ENCODE measurements at regions not wholly inside any gene's neighbourhood (a gene's known extent, or its start where the extent isn't known, plus 50 kb on each side); places are given as distances from the start of the nearest gene placed in this dataset.
"Not testable (repeated sequence)": the region's sequence is repeated elsewhere in the genome, so short reads cannot be mapped to it uniquely, and the experiment has no call there.

GRCh38 chr7:156019308-156019707 is 207.0 kb upstream of the SHH start:
- Histone ChIP-seq H3K36me3 (peaks cover 0 to 38% (median 0%) of the 10 kb centered on the region in 11 experiments; a peak in 2 of 22 replicates), H3K9me3 (replicated peaks in 1 of 11) (peaks cover 0 to 27% (median 5%) of the 10 kb centered on the region in 11 experiments; a peak in 10 of 22 replicates), H3K4me2 (no peak overlapping the region), H3K4me1 (peaks cover 0 to 13% (median 6%) of the 10 kb centered on the region in 10 experiments; a peak in 10 of 20 replicates), H3K9ac (no peak overlapping the region), H3K4me3 (no peak overlapping the region), H4K20me1 (peaks cover 0 to 73% (median 0%) of the 10 kb centered on the region in 11 experiments; a peak in 3 of 22 replicates), H3K27me3 (no peaks in the 10 kb centered on the region), H3K27ac (no peak overlapping the region)
- no peak for TF ChIP-seq Cebpa-rat (IDR thresholded peaks at IDR 0.05)

DNA sequence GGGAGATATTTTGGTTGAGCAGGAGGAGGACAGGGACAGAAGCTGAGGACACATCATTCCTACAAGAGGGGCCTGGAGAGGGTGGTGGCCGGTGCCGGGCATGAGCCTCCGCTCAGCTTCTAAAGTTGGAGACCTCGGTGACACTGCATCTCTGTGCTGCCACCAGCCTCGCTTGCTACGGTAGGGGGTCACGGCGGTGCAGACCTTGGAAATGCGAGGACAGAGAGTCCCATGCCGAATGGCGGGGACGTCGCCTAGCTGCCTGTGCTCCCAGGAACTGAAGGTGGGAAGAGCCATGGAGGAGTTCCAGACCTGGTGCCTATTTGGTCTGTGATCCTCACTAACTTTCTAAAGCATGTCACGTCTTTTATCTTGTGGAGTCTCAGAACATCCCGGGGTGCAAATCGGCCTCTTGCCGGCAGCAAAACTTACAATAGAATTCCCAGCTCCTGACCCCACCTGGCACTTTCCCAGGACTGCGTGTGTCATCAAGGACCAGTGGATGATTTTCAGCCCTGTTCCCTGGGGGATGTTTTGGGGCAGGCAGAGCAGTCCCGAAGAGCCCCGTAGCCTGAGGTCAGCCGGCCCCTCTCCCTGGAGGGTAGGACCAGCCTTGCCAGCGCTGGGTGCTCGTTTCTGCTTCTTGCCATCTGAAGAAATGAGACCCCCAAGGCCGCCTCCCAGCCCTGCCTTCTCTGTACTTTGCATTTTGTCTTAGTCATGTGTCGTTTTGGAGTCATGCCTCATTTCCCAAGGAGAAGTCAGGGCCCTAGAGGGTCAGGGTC is 205.8 kb upstream of the SHH start:
- H3K4me2 ChIP-seq: no peak overlapping the region
- TF ChIP-seq Cebpa-rat (IDR thresholded peaks at IDR 0.05): no peak
- H3K27me3 ChIP-seq: no peaks in the 10 kb centered on the region
- no peak overlapping the region for H3K9ac ChIP-seq
- peaks cover 0 to 38% (median 0%) of the 10 kb centered on the region in 11 experiments; a peak in 2 of 22 replicates for H3K36me3 ChIP-seq
- H3K4me1 ChIP-seq: peaks cover 0 to 13% (median 6%) of the 10 kb centered on the region in 10 experiments; a peak in 10 of 20 replicates
- no peak overlapping the region for H3K4me3 ChIP-seq
- peaks cover 5 to 39% (median 15%) of the 10 kb centered on the region in 11 experiments; a peak in 21 of 22 replicates for H3K9me3 ChIP-seq (replicated peaks in 1 of 11)
- H4K20me1 ChIP-seq: peaks cover 0 to 61% (median 0%) of the 10 kb centered on the region in 11 experiments; a peak in 3 of 22 replicates
- H3K27ac ChIP-seq: no peak overlapping the region

GRCh38 chr7:156017431-156017830 is 205.2 kb upstream of the SHH start:
- Histone ChIP-seq H3K4me3 (no peak overlapping the region), H4K20me1 (peaks cover 0 to 55% (median 0%) of the 10 kb centered on the region in 11 experiments; a peak in 2 of 22 replicates), H3K27ac (no peak overlapping the region), H3K36me3 (peaks cover 0 to 38% (median 0%) of the 10 kb centered on the region in 11 experiments; a peak in 2 of 22 replicates), H3K9ac (no peak overlapping the region), H3K4me1 (peaks cover 0 to 13% (median 6%) of the 10 kb centered on the region in 10 experiments; a peak in 10 of 20 replicates), H3K27me3 (no peaks in the 10 kb centered on the region), H3K9me3 (replicated peaks in 1 of 11) (peaks cover 5 to 40% (median 15%) of the 10 kb centered on the region in 11 experiments; a peak in 21 of 22 replicates), H3K4me2 (no peak overlapping the region)
- TF ChIP-seq Cebpa-rat (IDR thresholded peaks at IDR 0.05): no peak

DNA sequence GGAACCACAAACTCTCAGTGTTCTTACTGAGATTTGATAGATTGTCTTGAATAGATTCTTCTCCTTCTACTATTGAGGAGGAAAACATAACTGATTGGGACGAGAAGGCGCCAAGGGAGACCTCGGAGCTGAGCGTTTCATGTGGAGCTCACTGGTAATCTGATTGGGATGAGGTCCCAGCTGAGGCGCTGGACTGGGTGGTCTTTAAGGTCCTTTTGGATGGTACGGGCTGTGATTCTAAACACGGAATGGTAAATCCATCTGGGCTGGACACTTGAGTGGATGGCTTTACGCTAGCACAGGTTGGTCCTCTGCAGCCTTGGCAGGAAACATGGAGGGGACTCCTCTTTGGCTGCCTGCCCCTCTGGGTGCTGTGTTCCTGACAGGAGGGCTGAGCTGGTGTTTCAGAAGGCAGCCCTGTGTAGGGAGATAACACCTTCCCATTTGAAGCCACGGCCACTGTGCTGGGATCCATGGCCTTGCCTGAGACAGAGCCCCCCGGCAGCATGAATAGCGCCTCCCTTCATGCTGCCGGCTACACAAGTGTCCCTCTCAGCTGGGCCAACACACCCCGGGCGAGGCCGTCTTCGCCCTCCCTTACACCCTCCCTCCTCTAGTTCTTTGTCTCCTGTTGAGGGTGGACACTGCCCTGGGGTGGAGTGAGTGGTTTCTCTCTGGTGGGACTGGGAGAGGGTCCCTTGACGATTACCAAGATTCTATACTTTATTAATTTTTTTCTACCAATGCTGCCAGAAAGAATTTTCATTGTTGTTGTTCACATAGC is 203.2 kb upstream of the SHH start:
- TF ChIP-seq Cebpa-rat (IDR thresholded peaks at IDR 0.05): no peak
- Histone ChIP-seq H3K4me3 (no peak overlapping the region), H3K27ac (no peak overlapping the region), H3K4me1 (peaks cover 0 to 7% (median 1%) of the 10 kb centered on the region in 10 experiments; a peak in 10 of 20 replicates), H4K20me1 (peaks cover 0 to 39% (median 0%) of the 10 kb centered on the region in 11 experiments; a peak in 2 of 22 replicates), H3K4me2 (no peak overlapping the region), H3K9ac (no peak overlapping the region), H3K36me3 (peaks cover 0 to 38% (median 0%) of the 10 kb centered on the region in 11 experiments; a peak in 2 of 22 replicates), H3K9me3 (replicated peaks in 1 of 11) (peaks cover 5 to 47% (median 15%) of the 10 kb centered on the region in 11 experiments; a peak in 21 of 22 replicates), H3K27me3 (no peaks in the 10 kb centered on the region)

DNA sequence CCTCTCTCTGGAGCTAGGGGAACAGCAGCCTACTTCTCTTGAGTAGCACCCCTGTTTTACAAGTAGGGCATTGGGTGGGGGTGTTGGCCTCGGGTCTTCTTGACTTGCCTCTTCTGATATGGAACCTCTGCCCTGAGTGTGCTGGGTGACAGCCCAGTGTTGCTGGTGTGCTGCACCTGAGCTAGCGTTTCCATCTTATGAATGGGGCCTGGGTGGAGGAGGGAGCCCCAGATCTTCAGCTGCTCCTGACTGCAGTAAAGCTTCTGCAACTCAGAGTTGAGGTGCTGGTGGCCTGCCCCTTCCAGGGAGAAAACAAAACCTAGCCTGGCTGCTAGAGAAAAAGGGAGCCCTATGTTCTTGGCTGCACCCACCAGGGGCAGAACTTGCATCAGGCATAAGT is 202.5 kb upstream of the SHH start:
- Histone ChIP-seq H3K36me3 (peaks cover 0 to 35% (median 0%) of the 10 kb centered on the region in 11 experiments; a peak in 2 of 22 replicates), H3K4me1 (peaks cover 0 to under 1% (median 0%) of the 10 kb centered on the region in 10 experiments; a peak in 1 of 20 replicates), H3K27ac (no peak overlapping the region), H3K27me3 (no peaks in the 10 kb centered on the region), H4K20me1 (peaks cover 0 to 36% (median 0%) of the 10 kb centered on the region in 11 experiments; a peak in 2 of 22 replicates), H3K9me3 (replicated peaks in 1 of 11) (peaks cover 5 to 48% (median 20%) of the 10 kb centered on the region in 11 experiments; a peak in 21 of 22 replicates), H3K4me3 (no peak overlapping the region), H3K9ac (no peak overlapping the region), H3K4me2 (no peak overlapping the region)
- no peak for TF ChIP-seq Cebpa-rat (IDR thresholded peaks at IDR 0.05)

DNA sequence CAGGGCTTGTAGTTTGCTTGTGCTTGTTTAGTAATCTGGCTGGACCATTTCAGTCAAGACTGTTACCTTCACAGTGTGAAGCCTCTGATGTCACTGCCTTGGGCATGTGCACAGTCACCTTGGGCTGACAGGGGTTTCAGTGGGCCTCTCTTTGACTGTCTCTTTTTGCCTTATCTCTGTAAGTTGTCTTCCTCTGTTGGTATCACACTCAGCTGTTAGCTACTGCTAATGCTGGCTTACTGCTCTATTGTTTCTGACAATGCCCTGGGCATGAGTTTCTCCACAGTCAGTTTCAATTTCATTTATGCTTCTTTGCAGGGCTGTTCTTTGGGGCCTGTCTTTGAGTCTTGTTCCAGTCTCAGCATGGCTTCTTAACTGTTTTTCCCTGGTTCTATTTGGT is 201.9 kb upstream of the SHH start:
- Histone ChIP-seq H3K36me3 (peaks cover 0 to 29% (median 0%) of the 10 kb centered on the region in 11 experiments; a peak in 2 of 22 replicates), H3K4me1 (no peaks in the 10 kb centered on the region), H3K4me2 (no peak overlapping the region), H3K9ac (no peak overlapping the region), H4K20me1 (peaks cover 0 to 30% (median 0%) of the 10 kb centered on the region in 11 experiments; a peak in 2 of 22 replicates), H3K27me3 (no peaks in the 10 kb centered on the region), H3K4me3 (no peak overlapping the region), H3K27ac (no peak overlapping the region), H3K9me3 (replicated peaks in 1 of 11) (peaks cover 5 to 48% (median 22%) of the 10 kb centered on the region in 11 experiments; a peak in 21 of 22 replicates)
- TF ChIP-seq Cebpa-rat (IDR thresholded peaks at IDR 0.05): no peak

GRCh38 chr7:156012412-156012811 is 200.1 kb upstream of the SHH start:
- no peak overlapping the region for H3K4me2 ChIP-seq
- H3K4me1 ChIP-seq: no peaks in the 10 kb centered on the region
- no peaks in the 10 kb centered on the region for H3K27me3 ChIP-seq
- no peak for TF ChIP-seq Cebpa-rat (IDR thresholded peaks at IDR 0.05)
- peaks cover 5 to 63% (median 22%) of the 10 kb centered on the region in 11 experiments; a peak in 21 of 22 replicates for H3K9me3 ChIP-seq (replicated peaks in 1 of 11)
- H3K36me3 ChIP-seq: peaks cover 0 to 14% (median 0%) of the 10 kb centered on the region in 11 experiments; a peak in 2 of 22 replicates
- no peak overlapping the region for H3K27ac ChIP-seq
- peaks cover 0 to 12% (median 0%) of the 10 kb centered on the region in 11 experiments; a peak in 2 of 22 replicates for H4K20me1 ChIP-seq
- no peak overlapping the region for H3K9ac ChIP-seq
- H3K4me3 ChIP-seq: no peak overlapping the region

GRCh38 chr7:156009569-156009968 is 197.3 kb upstream of the SHH start:
- H3K9ac ChIP-seq: no peak overlapping the region
- no peaks in the 10 kb centered on the region for H3K27me3 ChIP-seq
- no peak for TF ChIP-seq Cebpa-rat (IDR thresholded peaks at IDR 0.05)
- peaks cover 5 to 58% (median 18%) of the 10 kb centered on the region in 11 experiments; a peak in 21 of 22 replicates for H3K9me3 ChIP-seq (replicated peaks in 1 of 11)
- H3K4me3 ChIP-seq: no peak overlapping the region
- H3K27ac ChIP-seq: no peak overlapping the region
- no peak overlapping the region for H3K4me2 ChIP-seq
- H4K20me1 ChIP-seq: peaks cover 0 to 6% (median 0%) of the 10 kb centered on the region in 11 experiments; a peak in 1 of 22 replicates
- H3K4me1 ChIP-seq: no peaks in the 10 kb centered on the region
- H3K36me3 ChIP-seq: no peaks in the 10 kb centered on the region

- not testable (repeated sequence) for H4K20me1 ChIP-seq, H3K4me3 ChIP-seq, H3K4me2 ChIP-seq, H3K9ac ChIP-seq, H3K36me3 ChIP-seq, H3K27ac ChIP-seq
- H3K4me1 ChIP-seq: peaks cover 7 to 22% (median 10%) of the 10 kb centered on the region in 10 experiments; a peak in 19 of 20 replicates
- H3K27me3 ChIP-seq: peaks cover 0 to 10% (median 0%) of the 10 kb centered on the region in 11 experiments; a peak in 2 of 22 replicates
- H3K9me3 ChIP-seq (replicated peaks in 1 of 11): peaks cover 0 to 43% (median 5%) of the 10 kb centered on the region in 11 experiments; a peak in 12 of 22 replicates
Measured at GRCh38 chr7:156006876-156007275, 194.6 kb upstream of the SHH start.

Data from BLaER1 treated with 17β-estradiol and CSF1 and Interleukin-3, amounts not matched to agents 10 nM and 100 nM (cell line).